DMS153 treated with DMSO at 0.1 percent for 48 hours (cell line): ENCODE measurements at regions not wholly inside any gene's neighbourhood (a gene's known extent, or its start where the extent isn't known, plus 50 kb on each side); places are given as distances from the start of the nearest gene placed in this dataset.
"Not testable (repeated sequence)": the region's sequence is repeated elsewhere in the genome, so short reads cannot be mapped to it uniquely, and the experiment has no call there.

Experiments
- DNase-seq: peaks from one replicate; lab custom pipeline; 2025; ENCODE audit not compliant: unreplicated experiment; lab: John Stamatoyannopoulos, UW

DNA sequence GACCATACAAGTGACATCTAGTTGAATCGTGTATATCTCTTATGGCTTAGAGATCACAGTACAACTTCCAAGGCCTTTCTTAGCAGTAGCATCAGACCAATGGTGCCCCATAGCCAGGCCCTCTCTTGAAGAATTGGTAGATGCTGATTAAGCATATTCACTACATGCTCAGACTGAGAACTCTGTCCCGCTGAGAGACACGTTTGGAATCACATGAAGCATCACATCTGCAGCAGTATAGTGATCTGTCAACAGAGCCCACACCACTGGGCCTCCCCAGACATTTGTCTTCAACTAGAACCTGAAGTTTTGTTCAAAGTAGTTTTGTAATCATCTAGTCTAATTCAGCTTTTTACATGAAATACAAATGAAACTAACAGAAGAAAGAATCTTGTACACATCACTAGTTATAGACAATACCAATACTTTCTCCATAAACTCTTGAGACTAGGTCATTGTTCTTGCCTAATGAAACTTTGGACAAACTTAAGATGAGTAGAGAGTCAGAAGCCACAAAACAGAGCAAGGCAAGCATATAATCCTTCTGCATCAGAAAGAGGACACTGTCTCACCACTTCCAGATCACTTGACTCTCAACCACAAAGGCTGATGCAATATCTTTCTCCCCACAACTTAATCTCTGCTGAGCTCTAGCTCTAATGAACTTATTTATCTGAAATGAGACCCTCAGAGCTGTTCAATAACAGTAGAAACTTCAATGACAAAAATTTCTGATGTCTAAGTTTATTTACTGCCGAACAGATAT, 182.7 kb downstream of the TBX18 start:
- DNase-seq, result no peak

DNA sequence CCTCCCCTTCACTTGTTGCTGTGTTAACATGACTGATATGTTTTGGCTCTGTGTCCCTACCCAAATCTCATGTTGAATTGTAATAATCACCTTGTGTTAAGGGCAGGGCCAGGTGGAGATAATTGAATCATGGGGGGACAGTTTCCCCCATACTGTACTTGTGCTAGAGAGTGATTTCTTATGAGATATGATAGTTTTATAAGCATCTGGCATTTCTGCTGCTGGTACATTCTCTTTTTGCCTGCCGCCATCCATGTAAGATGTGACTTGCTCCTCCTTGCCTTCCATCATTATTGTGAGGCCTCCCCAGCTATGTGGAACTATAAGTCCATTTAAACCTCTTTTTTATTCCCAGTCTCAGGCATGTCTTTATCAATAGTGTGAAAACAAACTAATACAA, 185.0 kb downstream of the TBX18 start:
- DNase-seq, result no peak

DNA sequence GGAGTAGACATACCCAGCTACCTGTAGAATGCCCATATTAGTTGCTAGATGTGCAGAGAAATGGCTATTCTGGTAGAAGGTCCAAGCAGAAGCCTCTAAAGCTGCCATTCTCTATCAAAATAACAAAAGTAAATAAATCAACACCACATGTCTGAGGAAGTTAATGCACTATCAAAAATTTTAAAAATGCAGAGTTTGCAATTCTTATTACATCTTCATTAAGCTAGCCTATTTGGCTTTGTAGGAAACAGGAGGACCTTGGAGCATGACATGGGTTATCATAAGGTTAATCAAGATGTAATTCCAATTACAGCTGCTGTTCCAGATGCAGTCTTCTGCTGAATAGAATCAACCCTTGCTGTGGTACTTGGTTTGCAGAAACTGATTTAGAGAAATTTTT, 188.4 kb downstream of the TBX18 start:
- DNase-seq, result no peak

DNA sequence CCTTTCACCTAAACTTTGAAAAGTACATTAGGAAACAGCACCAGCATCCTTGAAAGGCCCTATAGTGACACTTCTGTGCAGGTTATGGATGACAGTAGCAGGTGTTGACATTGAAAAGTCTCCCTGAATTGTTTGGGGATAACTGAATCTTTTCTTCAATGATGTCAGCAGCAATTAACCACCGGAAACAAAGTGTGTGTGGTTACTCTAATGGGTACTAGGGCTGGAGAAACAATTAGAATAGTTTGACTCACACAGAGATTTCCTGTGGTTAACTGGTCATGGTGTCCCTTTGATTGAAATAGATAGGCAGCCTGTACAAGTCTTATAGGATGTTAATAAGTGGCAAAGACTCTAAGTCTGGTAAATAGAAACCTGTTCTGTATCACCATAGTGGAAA, 189.1 kb downstream of the TBX18 start:
- DNase-seq, result peak; percentile 28

DNA sequence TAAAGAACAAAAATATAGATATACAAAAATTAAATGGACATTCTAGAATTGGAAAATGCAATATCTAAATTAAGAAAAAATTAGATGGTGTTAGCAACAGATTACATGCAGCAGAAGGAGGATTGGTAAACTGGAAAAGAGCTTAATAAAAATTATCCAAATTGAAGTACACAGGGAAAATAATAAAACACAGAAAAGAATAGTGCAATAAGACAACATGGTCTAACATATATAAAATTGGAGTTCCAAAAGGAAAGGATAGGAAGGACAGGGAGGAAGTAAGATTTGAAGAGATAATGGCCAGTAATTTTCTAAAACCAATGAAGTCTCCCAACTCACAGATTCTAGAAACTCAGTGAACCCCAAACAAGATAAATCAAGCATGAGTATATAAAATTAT, 194.5 kb downstream of the TBX18 start:
- DNase-seq, result no peak

DNA sequence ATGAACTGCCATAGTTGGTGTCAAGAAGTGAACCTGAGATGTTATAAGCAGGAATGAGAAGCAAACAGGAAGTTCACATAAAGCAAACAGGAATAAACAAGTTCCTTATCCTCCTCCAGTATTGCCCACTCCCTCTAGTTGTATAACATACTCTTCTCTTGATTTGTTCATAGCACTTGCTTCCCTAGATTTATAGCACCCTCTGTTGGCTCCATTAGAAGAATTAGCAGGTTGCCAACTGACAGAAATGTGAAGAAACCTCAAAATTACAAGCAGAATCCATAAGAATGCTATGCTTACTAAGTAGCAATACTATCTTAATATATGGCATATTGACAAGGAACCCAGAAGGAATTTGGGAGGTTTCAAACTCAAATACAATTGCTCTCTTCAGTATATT, 195.4 kb downstream of the TBX18 start:
- no peak for DNase-seq

DNA sequence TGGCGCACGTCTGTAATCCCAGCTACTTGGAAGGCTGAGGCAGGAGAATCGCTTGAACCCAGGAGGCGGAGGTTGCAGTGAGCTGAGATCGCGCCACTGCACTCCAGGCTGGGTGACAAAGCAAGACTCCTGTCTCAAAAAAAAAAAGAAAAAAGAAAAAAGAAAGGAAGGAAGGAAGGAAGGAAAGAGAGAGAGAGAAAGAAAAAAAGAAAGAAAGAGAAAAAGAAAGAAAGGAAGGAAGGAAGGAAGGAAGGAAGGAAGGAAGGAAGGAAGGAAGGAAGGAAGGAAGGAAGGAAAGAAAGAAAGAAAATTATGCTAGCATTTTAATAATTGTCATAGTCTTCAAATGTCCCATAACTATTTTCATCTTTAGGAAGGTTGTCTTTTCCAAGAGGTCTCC, 198.7 kb downstream of the TBX18 start:
- not testable (repeated sequence) for DNase-seq

DNA sequence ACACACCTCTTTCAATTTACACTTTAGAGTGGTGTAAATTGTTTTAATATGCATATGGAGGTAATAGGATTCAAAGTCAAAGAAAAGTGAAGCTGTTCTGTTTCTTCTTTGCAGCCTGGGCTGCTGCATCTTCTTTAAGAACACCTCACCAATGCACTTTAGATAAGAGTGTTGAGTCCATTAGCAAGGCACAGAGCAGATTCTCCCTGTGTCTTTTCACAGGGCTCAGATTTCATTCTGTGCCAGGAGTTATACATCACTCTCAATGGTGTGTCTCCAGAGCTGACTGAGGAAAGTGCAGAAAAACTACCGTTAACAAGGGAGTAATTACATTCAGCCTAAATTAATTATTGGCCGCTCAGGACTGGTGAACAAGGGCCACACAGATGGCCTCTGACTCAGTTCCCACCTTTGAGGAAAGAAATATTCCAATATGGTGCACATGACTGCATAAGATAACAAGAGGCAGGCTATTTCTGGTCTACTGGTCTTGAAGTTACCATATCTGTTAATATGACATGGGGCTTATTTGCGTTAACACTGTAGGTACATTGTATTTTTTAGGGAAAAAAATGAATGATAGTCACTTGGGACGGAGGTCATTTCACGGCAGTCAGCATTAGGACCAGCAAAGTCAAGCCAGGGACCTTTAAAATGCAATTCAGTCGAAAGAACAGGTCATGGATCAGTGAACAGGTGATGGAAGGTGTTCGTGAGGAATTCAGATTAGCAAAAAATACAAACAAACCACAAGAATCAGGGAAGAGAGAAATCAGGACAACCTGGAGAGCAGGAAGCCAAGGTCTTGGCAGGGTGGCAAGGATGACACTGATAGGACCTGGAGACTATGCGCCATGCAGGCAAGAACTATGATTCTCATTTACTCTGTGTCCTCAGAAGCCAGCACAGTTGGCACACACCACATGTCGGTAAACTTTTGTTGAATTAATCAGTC, 203.7 kb downstream of the TBX18 start:
- no peak for DNase-seq

DNA sequence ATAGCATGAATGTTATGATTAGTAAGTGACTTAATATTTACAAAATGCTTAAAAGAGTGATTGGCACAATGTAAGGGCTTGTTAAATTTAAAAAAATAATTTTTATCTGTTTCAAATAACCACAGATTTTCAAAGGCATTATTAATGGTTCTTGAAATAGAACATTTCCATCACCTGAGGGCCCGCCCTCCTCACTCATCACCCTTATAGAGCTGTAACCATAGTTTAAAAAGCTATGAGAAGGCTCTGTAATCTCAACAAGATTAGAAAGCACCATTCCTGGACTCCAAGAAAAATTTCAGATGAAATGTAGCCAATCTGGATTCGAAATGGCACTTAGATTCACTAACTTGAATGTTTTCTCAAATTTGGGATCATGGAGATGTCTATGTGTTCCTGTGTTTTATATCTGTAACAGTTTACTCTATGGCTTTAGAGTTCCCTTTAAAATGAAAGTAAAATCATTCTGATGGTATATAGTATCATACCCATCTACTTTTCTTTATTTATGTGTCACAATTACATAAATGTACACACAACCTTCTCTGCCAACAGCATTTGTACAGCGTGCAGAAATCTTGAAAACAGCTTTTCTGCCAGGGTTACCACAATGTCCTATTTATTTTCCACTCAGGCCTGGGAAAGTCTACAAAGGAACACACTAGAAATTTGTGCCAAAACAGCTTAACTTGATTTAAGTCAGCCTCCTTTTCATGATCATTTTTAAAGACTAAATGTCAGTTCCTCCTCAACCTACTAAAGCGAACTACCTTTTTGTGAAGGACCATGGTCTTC, 207.7 kb downstream of the TBX18 start:
- DNase-seq, result no peak

DNA sequence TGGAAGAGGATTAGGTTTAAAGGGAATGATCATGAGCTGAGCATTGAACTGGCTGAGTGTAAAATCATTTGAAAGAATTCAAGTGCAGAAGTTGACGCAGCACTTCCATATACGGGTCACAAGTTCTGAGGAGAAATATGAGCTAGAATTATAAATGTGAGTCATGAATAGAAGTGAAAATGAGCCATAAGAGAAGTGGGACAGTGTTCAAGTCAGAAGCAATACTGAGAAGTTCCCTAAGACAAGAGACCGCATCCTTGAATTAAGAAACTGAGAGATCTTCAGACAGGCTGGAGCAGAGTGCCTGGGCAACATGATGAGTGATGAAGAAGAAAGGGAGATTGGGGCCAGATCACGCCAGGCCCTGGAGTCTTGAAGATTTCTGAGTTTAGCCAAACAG, 209.7 kb downstream of the TBX18 start:
- no peak for DNase-seq

DNA sequence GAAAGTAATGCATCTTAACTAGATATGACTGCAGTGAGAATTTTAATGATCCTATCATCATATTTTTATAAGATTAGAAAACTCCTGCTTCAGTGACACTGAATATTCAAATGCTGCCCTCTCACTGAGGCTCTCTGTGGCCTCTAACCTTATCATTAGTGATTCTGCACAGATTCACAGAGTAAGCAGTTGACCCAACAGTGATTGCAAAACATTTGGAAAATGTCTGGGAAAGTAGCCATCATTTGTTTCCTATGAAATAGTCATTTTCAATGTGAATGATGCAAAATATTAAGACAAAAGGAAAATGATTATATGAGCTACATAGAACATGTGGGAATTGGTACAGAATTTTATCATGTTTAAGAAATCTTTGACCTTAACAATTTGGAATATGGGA, 210.3 kb downstream of the TBX18 start:
- no peak for DNase-seq

DNA sequence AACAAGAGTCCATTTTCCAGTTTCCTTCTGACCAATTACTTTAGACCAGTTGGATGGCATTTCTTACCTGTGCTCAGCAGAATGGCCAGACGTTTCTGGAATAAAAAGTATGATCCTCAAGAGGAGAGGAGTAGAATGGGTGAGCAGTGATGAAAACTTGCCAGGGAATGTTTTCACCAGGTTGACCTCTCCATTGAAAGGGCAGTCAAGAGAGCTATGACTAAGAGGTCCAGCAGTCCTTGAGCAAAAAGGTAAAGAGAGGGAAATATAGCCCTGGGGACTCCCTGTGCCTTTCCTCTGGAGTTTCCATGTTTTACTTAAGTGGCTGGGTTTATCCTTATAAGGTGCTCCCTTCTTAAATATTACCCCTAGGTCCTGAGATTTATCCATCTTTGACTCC, 210.9 kb downstream of the TBX18 start:
- no peak for DNase-seq

DNA sequence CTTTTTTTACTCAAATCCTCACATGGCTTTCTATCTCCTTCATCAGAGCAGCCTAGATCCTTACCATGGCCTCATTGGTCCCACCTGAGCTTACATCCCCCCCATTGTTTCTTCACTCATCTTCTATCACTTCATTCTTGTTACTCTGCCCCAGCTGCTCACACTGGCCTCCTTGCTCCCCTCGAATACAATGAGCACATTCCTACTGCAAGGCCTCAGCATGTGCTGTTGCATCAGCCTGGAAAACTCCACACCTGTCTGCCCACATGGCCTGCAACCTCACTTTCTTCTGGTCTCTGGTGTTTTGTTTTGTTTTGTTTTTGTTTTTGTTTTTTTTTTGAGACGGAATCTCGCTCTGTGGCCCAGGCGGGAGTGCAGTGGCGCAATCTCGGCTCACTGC, 212.6 kb downstream of the TBX18 start:
- DNase-seq, result no peak

DNA sequence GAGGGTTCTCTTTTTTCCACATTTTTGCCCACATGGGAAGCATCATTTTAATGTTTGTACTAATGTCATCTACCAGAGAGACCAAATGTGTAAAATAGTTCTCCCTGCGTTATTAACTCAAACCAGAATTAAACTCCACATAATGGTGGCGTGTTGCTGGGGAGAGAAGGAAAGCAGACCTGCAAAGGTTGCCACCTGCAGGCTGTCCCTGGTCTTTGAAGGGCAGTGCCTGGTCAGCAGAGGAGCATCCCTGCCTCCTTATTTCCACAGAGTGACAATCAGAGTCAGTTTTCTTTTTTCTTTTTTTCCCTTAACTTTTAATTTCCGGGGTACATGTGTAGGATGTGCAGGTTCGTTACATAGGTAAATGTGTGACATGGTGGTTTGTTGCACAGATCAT, 214.5 kb downstream of the TBX18 start:
- DNase-seq, result no peak

DNA sequence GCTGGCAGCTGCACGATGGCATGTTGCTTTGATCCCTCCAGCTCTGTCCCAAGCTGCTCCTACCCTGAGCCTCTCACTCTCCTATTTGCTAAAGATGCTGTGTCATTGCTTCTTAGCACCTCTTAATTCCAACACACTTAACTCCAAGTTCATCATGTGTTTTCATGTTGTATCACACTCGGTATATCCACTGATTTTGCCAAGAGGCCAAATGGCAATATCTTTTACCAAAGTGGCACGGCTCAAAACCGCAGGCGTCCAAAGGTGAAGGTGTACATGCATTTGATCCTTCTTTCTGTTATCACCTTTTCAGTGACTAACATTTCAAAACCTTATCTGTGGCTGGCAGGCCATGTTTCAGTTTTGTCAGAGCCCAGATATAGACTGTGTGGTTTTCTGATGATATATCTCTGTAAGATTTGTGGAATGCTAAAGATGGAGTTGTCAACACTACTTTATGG, 217.0 kb downstream of the TBX18 start:
- DNase-seq, result no peak

DNA sequence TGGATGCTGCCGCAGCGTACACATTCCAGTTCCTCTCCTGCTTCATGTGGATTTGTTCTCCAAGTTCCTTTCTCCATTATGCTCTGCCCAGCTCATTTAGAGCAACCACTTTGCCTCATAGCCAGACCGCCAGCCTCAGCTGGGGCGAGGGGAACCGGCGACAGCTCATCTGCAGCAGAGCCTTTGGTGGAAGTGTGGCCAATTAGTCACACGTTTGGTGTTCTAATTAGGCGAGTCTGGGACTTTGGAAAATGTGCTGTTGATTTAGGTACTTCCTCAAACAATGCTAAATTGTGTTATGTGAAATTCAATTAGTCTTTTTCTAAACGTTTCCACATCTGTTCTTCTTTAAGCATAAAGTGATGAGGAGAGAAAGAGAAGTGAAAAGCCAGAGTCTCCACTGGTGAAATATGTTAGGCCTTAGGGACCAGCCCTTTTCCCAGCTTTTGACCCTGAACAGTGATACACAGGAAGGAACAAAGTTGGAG, 217.9 kb downstream of the TBX18 start:
- DNase-seq, result no peak

DNA sequence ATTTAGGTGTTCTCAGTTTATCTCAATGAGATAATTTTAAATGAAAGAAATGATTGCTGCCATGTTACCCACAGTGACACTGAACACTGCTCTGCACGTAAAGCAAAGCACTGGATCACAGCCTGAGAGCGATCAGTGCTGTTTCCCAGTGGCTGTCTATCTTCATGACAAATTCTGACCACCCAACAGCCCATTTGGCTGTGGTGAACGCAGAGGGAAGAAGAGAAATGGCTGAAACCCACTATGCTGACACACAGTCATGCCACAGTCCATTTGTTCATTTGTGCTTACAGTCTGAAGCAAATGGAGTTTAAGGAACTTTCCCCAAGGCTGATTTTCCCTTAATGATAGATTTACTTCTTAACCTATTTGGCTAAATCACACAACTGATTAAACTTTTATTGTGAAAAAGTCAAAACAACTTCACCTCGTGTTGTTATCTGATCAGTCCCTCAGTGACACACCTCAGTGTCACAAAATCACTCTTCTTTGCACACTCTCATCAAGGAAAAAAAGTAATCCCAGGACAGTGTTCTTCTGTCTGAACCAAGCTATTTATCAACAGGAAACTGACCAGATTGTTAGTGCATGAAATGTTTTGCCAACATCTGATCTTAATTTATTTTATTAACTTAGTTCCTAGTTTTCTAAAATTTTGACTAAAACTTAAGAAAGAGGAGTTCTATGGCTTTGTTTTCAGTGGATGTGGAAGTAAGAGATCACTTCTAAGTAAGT, 225.1 kb downstream of the TBX18 start:
- no peak for DNase-seq

DNA sequence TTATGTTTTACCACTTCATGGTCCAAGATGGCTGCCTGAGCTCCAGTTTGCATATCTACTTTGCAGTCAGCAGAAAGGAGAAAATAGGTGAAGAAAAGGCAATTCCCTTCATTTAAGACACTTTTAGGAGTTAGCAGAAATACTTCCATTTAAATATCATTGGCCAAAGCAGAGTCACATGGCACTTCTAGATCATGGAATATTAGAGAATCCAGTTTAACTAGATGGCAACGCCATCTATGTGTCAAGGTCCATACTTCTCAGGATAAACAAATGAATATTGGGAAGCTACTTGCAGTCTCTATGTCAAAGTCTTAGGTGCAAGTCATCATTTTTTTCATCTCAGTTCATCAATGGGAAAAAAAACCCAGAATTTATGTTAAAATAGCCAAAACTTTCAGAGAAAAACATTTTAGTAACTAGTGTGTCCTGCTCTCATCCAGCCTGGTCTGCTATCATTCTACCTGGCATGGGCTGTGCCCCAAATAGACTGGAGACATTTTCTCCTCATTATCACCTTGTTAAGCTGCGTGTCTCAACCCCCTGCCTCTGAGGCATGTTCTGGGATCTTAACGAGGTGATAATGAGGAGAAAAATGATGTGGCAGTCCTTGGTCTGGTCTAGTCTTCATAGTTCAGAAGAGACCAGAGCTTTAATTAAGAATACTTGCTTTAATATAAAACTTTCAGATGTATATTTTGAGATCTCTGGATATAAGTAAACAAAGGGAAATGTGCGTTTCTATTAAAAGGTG, 227.3 kb downstream of the TBX18 start:
- DNase-seq, result no peak

DNA sequence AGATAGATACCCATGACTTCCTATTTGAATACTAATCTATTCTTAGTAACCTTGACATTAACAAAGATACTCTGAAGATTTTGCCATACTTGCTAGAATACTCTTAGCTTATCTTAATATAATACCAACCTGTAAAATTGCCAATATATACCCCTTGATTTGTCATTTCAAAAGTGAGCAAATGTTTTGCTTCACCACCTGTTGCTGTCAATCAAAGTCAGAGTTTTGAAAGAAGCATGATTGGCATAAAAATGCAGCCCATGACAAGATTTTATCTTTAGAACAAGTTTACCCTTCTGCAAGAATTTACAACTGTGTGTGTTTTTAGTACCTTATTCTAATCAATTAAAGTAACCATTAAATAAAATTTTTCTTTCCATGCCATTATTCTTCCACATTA, 236.2 kb downstream of the TBX18 start:
- no peak for DNase-seq

DNA sequence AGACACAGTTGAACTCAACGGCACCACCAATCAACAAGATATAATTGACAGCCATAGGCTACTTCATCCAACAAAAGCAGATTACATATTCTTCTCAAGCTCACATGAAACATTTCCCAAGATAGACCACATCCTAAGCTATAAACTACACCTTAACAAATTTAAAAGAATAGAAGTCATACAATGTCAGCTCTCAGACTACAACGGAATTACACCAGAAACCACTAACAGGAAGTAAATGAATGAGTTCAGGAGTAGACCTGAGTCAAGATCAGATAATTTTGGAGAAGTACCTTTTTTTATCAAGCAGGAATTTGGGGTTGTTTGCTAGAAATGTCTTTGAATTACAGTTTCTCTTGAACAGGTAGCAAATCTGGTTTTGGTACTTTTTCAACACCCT, 237.8 kb downstream of the TBX18 start:
- DNase-seq, result no peak
